HG02623 (cell line): ENCODE measurements at regions not wholly inside any gene's neighbourhood (a gene's known extent, or its start where the extent isn't known, plus 50 kb on each side); places are given as distances from the start of the nearest gene placed in this dataset.
"Not testable (repeated sequence)": the region's sequence is repeated elsewhere in the genome, so short reads cannot be mapped to it uniquely, and the experiment has no call there.

Experiments
- ATAC-seq: cut with Tn5 transposase; IDR thresholded peaks from one replicate; pipeline ENCODE4 v1.9.1; 2021; ENCODE audit warnings: moderate library complexity; ENCODE audit not compliant: unreplicated experiment

GRCh38 chr13:90447034-90447733 lies 900.3 kb upstream of the MIR17HG start:
- no peak for ATAC-seq

- ATAC-seq: no peak
Measured at GRCh38 chr13:90447734-90448101, 899.8 kb upstream of the MIR17HG start.

GRCh38 chr13:90448466-90449037 lies 898.9 kb upstream of the MIR17HG start:
- no peak for ATAC-seq

- no peak for ATAC-seq
Measured at GRCh38 chr13:90453342-90453741, 894.1 kb upstream of the MIR17HG start.

GRCh38 chr13:90454002-90454636 lies 893.4 kb upstream of the MIR17HG start:
- no peak for ATAC-seq

- ATAC-seq: no peak
Measured at GRCh38 chr13:90455067-90455466, 892.4 kb upstream of the MIR17HG start.

GRCh38 chr13:90455823-90456222 lies 891.7 kb upstream of the MIR17HG start:
- no peak for ATAC-seq

- no peak for ATAC-seq
Measured at GRCh38 chr13:90461398-90461797, 886.1 kb upstream of the MIR17HG start.

GRCh38 chr13:90477216-90477615 lies 870.3 kb upstream of the MIR17HG start:
- ATAC-seq: no peak

- no peak for ATAC-seq
Measured at GRCh38 chr13:90483906-90484305, 863.6 kb upstream of the MIR17HG start.

- ATAC-seq: no peak
Measured at GRCh38 chr13:90485436-90485835, 862.1 kb upstream of the MIR17HG start.

- ATAC-seq: no peak
Measured at GRCh38 chr13:90492872-90493271, 854.6 kb upstream of the MIR17HG start.

- ATAC-seq: no peak
Measured at GRCh38 chr13:90493667-90494066, 853.8 kb upstream of the MIR17HG start.

- ATAC-seq: not testable (repeated sequence)
Measured at GRCh38 chr13:90494849-90495248, 852.6 kb upstream of the MIR17HG start.

- ATAC-seq: no peak
Measured at GRCh38 chr13:90498096-90498495, 849.4 kb upstream of the MIR17HG start.

- no peak for ATAC-seq
Measured at GRCh38 chr13:90498816-90499215, 848.7 kb upstream of the MIR17HG start.

GRCh38 chr13:90500569-90500968 lies 846.9 kb upstream of the MIR17HG start:
- no peak for ATAC-seq

GRCh38 chr13:90502153-90502552 lies 845.3 kb upstream of the MIR17HG start:
- ATAC-seq: no peak

- ATAC-seq: no peak
Measured at GRCh38 chr13:90502762-90503161, 844.7 kb upstream of the MIR17HG start.

GRCh38 chr13:90510319-90510718 lies 837.2 kb upstream of the MIR17HG start:
- no peak for ATAC-seq

GRCh38 chr13:90511903-90512302 lies 835.6 kb upstream of the MIR17HG start:
- ATAC-seq: no peak

- not testable (repeated sequence) for ATAC-seq
Measured at GRCh38 chr13:90514712-90515111, 832.8 kb upstream of the MIR17HG start.
